Epithelial cell of esophagus (primary cell): ENCODE measurements at regions not wholly inside any gene's neighbourhood (a gene's known extent, or its start where the extent isn't known, plus 50 kb on each side); places are given as distances from the start of the nearest gene placed in this dataset.
"Not testable (repeated sequence)": the region's sequence is repeated elsewhere in the genome, so short reads cannot be mapped to it uniquely, and the experiment has no call there.

Source experiments
- DNase-seq: peaks from one replicate; pipeline ENCODE4 v3.0.0; 2010; ENCODE audit warnings: low read depth
- H3K4me3 ChIP-seq: 2 replicates; pipeline ENCODE4 v1.5.1; 2011; ENCODE audit warnings: mild to moderate bottlenecking, low read length, control low read depth
- TF ChIP-seq, protein P1 (sequence below): IDR thresholded peaks from 2 replicates; pipeline ENCODE4 v1.5.1; 2011; ENCODE audit warnings: low read depth, mild to moderate bottlenecking, low read length, control low read depth, inconsistent platforms; ENCODE audit not compliant: insufficient read depth; ENCODE audit errors: missing control alignments

DNA sequence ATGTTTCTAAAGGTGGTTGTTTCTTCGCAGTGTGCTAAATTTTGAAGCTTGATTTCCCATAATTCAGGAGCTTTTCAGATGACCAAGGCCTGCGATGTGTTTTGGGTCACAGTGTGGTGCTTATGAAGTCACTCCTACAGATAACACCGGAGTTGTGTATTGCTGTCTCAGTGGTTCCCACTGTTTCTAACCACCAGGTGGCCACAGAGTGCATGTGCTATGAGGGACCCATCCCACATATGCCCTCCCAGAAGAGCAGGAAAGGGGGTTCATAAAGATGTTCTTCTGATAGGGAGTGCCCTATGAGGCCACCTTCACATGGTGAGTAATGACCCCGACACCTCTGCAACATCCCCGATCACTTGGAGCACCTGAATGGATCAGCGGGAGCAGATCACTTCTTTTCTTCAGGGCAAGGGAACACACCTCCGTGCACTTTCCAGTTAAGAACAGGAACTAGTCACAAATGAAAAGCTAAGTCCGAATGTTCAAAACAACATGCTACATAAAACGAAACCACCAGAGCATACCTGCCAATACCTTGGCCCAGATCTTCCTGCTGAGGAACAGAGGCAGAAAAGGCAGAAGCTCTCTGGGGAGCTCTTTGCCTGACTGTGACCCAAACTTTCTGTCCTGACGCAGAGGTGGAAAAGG is 262.1 kb downstream of the FAM72C start:
- TF ChIP-seq, protein P1, sequence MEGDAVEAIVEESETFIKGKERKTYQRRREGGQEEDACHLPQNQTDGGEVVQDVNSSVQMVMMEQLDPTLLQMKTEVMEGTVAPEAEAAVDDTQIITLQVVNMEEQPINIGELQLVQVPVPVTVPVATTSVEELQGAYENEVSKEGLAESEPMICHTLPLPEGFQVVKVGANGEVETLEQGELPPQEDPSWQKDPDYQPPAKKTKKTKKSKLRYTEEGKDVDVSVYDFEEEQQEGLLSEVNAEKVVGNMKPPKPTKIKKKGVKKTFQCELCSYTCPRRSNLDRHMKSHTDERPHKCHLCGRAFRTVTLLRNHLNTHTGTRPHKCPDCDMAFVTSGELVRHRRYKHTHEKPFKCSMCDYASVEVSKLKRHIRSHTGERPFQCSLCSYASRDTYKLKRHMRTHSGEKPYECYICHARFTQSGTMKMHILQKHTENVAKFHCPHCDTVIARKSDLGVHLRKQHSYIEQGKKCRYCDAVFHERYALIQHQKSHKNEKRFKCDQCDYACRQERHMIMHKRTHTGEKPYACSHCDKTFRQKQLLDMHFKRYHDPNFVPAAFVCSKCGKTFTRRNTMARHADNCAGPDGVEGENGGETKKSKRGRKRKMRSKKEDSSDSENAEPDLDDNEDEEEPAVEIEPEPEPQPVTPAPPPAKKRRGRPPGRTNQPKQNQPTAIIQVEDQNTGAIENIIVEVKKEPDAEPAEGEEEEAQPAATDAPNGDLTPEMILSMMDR = peak; percentile 45
- DNase-seq = peak; percentile 25
- not testable (repeated sequence) for H3K4me3 ChIP-seq

DNA sequence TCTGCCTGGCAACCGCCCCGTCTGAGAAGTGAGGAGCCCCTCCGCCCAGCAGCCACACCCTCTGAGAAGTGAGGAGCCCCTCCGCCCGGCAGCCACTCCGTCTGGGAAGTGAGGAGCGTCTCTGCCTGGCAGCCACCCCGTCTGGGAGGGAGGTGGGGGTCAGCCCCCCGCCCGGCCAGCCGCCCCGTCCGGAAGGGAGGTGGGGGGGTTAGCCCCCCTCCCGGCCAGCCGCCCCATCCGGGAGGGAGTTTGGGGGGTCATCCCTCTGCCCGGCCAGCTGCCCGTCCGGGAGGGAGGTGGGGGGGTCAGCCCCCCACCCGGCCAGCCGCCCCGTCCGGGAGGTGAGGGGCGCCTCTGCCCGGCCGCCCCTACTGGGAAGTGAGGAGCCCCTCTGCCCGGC is 269.0 kb downstream of the FAM72C start:
- not testable (repeated sequence) for DNase-seq, H3K4me3 ChIP-seq

DNA sequence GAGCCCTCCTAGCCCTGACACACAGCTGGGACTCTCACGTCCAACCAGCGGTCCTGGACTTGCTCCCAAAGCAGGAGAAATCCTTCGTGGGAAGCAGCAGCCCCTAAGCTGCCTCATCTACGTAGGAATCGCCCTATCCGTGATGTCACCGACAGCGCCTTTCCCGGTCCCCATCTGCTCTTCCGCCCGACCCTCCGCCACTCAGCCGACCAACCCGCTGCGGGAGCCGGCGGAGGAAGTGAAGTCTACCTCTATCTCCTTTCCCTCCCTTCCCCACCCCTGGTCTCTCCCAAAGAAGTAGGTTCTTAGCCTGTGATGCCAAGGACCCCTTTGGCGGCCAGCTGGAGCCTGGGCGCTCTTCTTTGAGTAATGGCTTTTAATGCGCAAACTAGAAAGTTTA is 272.1 kb downstream of the FAM72C start:
- TF ChIP-seq, protein P1 = no peak
- DNase-seq = no peak
- H3K4me3 ChIP-seq = no peak overlapping the region

DNA sequence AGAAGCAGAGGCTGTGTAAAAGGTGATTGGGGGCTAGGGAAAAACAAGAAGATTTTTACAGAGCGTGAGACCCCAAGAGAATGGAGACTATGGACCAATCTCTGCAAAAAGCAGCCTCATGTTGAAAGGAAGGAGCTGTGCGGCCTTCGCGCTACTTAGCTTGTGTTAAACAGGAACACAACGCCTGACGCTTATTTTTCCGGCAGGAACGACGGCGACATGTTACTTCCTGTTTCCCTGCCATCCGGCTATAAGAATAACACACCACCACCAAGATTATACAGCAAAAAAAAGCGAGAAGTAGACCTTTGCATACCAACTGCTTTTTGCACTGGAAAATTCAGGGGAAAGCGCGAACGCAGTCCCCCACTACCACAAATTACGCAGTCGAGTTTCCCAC is 272.7 kb downstream of the FAM72C start:
- TF ChIP-seq, protein P1 = no peak
- H3K4me3 ChIP-seq = no peak overlapping the region
- no peak for DNase-seq

DNA sequence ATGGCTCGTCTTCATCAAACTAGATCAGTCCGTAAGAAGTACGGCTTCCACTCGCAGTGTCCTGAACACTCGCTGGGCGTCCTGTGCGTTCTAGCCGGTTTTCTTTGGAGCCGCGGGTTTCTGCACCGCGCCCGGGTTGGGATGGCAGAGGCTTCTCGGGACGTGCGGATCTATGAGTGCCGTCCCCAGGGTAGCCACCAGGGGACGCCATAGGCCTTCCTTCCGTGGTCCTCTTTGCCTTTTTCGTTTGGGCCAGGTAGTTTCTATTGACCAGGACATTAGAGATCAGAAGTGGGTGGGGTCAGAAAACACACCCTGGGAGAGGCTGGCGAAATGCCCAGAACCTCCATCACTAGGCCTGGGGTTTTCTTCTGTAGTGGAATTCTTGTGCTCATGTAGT is 273.8 kb downstream of the FAM72C start:
- TF ChIP-seq, protein P1 = peak; percentile 50
- H3K4me3 ChIP-seq = no peak overlapping the region

DNA sequence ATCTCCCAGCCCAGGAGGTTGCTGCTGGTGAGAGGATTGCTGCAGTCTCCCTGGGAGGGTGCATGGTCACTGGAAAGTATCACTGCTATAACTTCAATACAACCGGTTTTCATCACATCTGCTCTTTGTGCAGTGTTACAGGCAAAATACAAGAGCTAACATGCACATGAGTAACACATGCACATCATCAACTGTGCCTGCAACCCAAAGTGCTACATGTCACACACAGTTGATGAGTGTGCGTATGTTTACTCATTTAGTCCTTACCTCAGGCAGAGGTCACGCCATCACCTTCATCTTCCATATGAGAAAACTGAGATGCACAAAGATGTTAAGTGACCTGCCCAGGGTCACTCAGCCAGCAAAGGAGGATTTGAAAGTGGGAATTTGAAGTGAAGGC is 277.7 kb downstream of the FAM72C start:
- DNase-seq = peak; percentile 53
- no peak overlapping the region for H3K4me3 ChIP-seq
- TF ChIP-seq, protein P1 = no peak

More for the DNA sequence above, 273.8 kb downstream of the FAM72C start:
- DNase-seq = peak; percentile 30

DNA sequence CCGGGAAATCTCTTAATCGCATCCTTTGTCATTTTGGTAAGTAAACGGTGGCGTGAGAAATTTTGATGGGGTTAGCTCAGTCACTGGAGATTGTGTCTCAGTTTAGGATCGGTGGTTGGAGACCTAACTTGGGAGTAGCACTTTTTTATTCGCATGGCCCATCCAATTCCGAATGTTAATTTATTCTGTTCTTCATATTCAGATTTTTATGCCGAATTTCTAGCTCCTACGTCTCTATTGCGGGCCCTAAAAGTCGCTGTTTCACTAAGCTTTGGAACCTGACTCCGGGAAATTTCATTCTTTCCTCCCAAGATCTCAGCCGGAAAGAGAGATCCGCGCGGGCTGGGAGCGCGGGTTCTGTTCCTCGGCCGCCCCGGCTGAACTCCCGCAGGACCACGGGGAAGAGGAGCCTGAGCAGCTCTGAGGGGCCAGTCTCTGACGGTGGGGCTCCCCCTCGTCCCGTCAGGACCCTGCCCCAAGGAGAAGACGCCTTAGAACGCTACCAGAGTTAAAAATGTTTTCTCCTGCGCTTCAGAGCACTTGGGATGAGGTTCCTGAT is 279.7 kb downstream of the FAM72C start:
- TF ChIP-seq, protein P1 = no peak

More for the DNA sequence above, 279.7 kb downstream of the FAM72C start:
- H3K4me3 ChIP-seq = no peak overlapping the region
- no peak for DNase-seq
